Trophoblast cell (in vitro differentiated cells and primary cell): ENCODE measurements at regions not wholly inside any gene's neighbourhood (a gene's known extent, or its start where the extent isn't known, plus 50 kb on each side); places are given as distances from the start of the nearest gene placed in this dataset.

Experiments used
- DNase-seq, 2 donors: peaks; one replicate each; pipeline ENCODE4 v3.0.0-alpha.2; 2016
- H2AFZ ChIP-seq: 2 replicates; pipeline ENCODE4 v1.6.1; 2013; ENCODE audit warnings: low read length, moderate library complexity, mild to moderate bottlenecking; ENCODE audit not compliant: insufficient read depth, poor library complexity
- H2AK5ac ChIP-seq: 2 replicates; pipeline ENCODE4 v1.6.1; 2013; ENCODE audit warnings: mild to moderate bottlenecking, low read length
- H2BK120ac ChIP-seq: 2 replicates; pipeline ENCODE4 v1.6.1; 2013; ENCODE audit warnings: low read length, mild to moderate bottlenecking, moderate library complexity; ENCODE audit not compliant: insufficient read depth, poor library complexity
- H2BK12ac ChIP-seq: 2 replicates; pipeline ENCODE4 v1.6.1; 2013; ENCODE audit warnings: mild to moderate bottlenecking, low read length, moderate library complexity
- H2BK5ac ChIP-seq: 2 replicates; pipeline ENCODE4 v1.6.1; 2013; ENCODE audit warnings: low read length, low read depth, moderate library complexity, mild to moderate bottlenecking; ENCODE audit not compliant: poor library complexity
- H3K14ac ChIP-seq: 2 replicates; pipeline ENCODE4 v1.6.1; 2013; ENCODE audit warnings: mild to moderate bottlenecking, low read length
- H3K18ac ChIP-seq: 2 replicates; pipeline ENCODE4 v1.6.1; 2013; ENCODE audit warnings: mild to moderate bottlenecking, low read length
- H3K23ac ChIP-seq: 2 replicates; pipeline ENCODE4 v1.6.1; 2013; ENCODE audit warnings: low read length
- H3K27ac ChIP-seq: 2 replicates; pipeline ENCODE4 v1.5.1; 2013; ENCODE audit warnings: low read depth, mild to moderate bottlenecking, inconsistent platforms, low read length, moderate library complexity
- H3K27me3 ChIP-seq: 2 replicates; pipeline ENCODE4 v1.6.1; 2013; ENCODE audit warnings: inconsistent platforms, mild to moderate bottlenecking, low read length, moderate library complexity; ENCODE audit not compliant: insufficient read depth
- H3K36me3 ChIP-seq, 2 experiments: 1 replicate in 1 of 2; 2 replicates in 1 of 2; pipeline ENCODE4 v1.6.1; 2013; ENCODE audit warnings: low read length in 2 of 2, mild to moderate bottlenecking in 2 of 2, moderate library complexity in 1 of 2; ENCODE audit not compliant: insufficient read depth in 2 of 2, control insufficient read depth in 1 of 2
- H3K4ac ChIP-seq: 2 replicates; pipeline ENCODE4 v1.6.1; 2013; ENCODE audit warnings: low read depth, mild to moderate bottlenecking, low read length, moderate library complexity
- H3K4me1 ChIP-seq, 2 experiments: 1 replicate in 1 of 2; 2 replicates in 1 of 2; pipeline ENCODE4 v1.6.1; 2013; ENCODE audit warnings: low read length in 2 of 2, mild to moderate bottlenecking in 2 of 2, moderate library complexity in 1 of 2; ENCODE audit not compliant: insufficient read depth in 2 of 2, control insufficient read depth in 1 of 2
- H3K4me2 ChIP-seq: 2 replicates; pipeline ENCODE4 v1.6.1; 2013; ENCODE audit warnings: inconsistent platforms, mild to moderate bottlenecking, low read length, moderate library complexity
- H3K4me3 ChIP-seq: 2 replicates; pipeline ENCODE4 v1.5.1; 2013; ENCODE audit warnings: mild to moderate bottlenecking, low read depth, low read length, inconsistent platforms
- H3K79me1 ChIP-seq: one replicate; pipeline ENCODE4 v1.6.1; 2013; ENCODE audit warnings: low read length
- H3K79me2 ChIP-seq: 2 replicates; pipeline ENCODE4 v1.6.1; 2013; ENCODE audit warnings: low read length, mild to moderate bottlenecking; ENCODE audit not compliant: control insufficient read depth, insufficient read depth, poor library complexity
- H3K9ac ChIP-seq: 2 replicates; pipeline ENCODE4 v1.6.1; 2013; ENCODE audit warnings: mild to moderate bottlenecking, low read length
- H3K9me3 ChIP-seq: 2 replicates; pipeline ENCODE4 v1.6.1; 2013; ENCODE audit warnings: low read depth, mild to moderate bottlenecking, control low read depth, inconsistent platforms, low read length; ENCODE audit not compliant: insufficient read depth
- H4K12ac ChIP-seq: 2 replicates; pipeline ENCODE4 v1.6.1; 2013; ENCODE audit warnings: low read depth, mild to moderate bottlenecking, low read length, moderate library complexity
- H4K8ac ChIP-seq: 2 replicates; pipeline ENCODE4 v1.6.1; 2013; ENCODE audit warnings: low read depth, mild to moderate bottlenecking, low read length, moderate library complexity
- H4K91ac ChIP-seq: one replicate; pipeline ENCODE4 v1.6.1; 2013; ENCODE audit warnings: low read depth, mild to moderate bottlenecking, low read length, moderate library complexity
- WGBS: extraction: QIAGEN DNeasy Blood & Tissue Kit; methylation state at CpG from one replicate; pipeline ENCODE4 v1.1.7; 2013; ENCODE audit warnings: missing lambda C conversion rate; ENCODE audit not compliant: insufficient read length, insufficient coverage; ENCODE audit errors: extremely low coverage; 5-methylcytosine and 5-hydroxymethylcytosine counted together

- H2BK12ac ChIP-seq, result no peak overlapping the region
- no peak overlapping the region for H3K4me2 ChIP-seq
- H3K27ac ChIP-seq, result no peak overlapping the region
Measured at GRCh38 chr7:119228482-119228881, 1004.0 kb downstream of the ANKRD7 start.

GRCh38 chr7:119232091-119232490 lies 1007.6 kb downstream of the ANKRD7 start:
- H4K91ac ChIP-seq, result no peak overlapping the region
- H2BK12ac ChIP-seq, result no peak overlapping the region
- no peak overlapping the region for H3K18ac ChIP-seq
- no peak overlapping the region for H3K9ac ChIP-seq
- H4K12ac ChIP-seq, result no peak overlapping the region
- no peak overlapping the region for H3K4me2 ChIP-seq
- WGBS, result no CpG with 5 or more reads among the region's 2 CpGs
- H2AFZ ChIP-seq, result no peak overlapping the region
- H4K8ac ChIP-seq, result no peak overlapping the region
- no peak overlapping the region for H3K4ac ChIP-seq
- H2AK5ac ChIP-seq, result no peak overlapping the region
- H3K9me3 ChIP-seq, result no peaks in the 10 kb centered on the region
- no peaks in the 10 kb centered on the region for H3K4me1 ChIP-seq
- no peaks in the 10 kb centered on the region for H3K36me3 ChIP-seq
- no peak overlapping the region for H3K23ac ChIP-seq
- no peak overlapping the region for H2BK120ac ChIP-seq
- H3K4me3 ChIP-seq, result no peak overlapping the region
- no peaks in the 10 kb centered on the region for H3K79me1 ChIP-seq
- no peak for DNase-seq
- H3K27ac ChIP-seq, result no peak overlapping the region
- no peak overlapping the region for H3K14ac ChIP-seq
- no peaks in the 10 kb centered on the region for H3K79me2 ChIP-seq
- no peaks in the 10 kb centered on the region for H3K27me3 ChIP-seq
- H2BK5ac ChIP-seq, result no peak overlapping the region

More at GRCh38 chr7:119228482-119228881, 1004.0 kb downstream of the ANKRD7 start:
- no peak overlapping the region for H4K12ac ChIP-seq
- no peak overlapping the region for H2AFZ ChIP-seq
- no peak overlapping the region for H3K4me3 ChIP-seq
- H3K79me2 ChIP-seq, result no peaks in the 10 kb centered on the region
- no peak overlapping the region for H2AK5ac ChIP-seq
- no peak overlapping the region for H4K91ac ChIP-seq
- no peaks in the 10 kb centered on the region for H3K4me1 ChIP-seq
- H3K14ac ChIP-seq, result no peak overlapping the region
- H2BK5ac ChIP-seq, result no peak overlapping the region
- H3K4ac ChIP-seq, result no peak overlapping the region
- no peak overlapping the region for H2BK120ac ChIP-seq
- H3K9me3 ChIP-seq, result no peaks in the 10 kb centered on the region
- no peaks in the 10 kb centered on the region for H3K36me3 ChIP-seq
- H4K8ac ChIP-seq, result no peak overlapping the region
- DNase-seq, result no peak
- H3K23ac ChIP-seq, result no peak overlapping the region
- H3K27me3 ChIP-seq, result no peaks in the 10 kb centered on the region
- no peak overlapping the region for H3K9ac ChIP-seq
- H3K18ac ChIP-seq, result no peak overlapping the region
- no peaks in the 10 kb centered on the region for H3K79me1 ChIP-seq
- no CpG with 5 or more reads among the region's 1 CpG for WGBS

GRCh38 chr7:119233015-119233414 lies 1008.5 kb downstream of the ANKRD7 start:
- H3K27ac ChIP-seq, result no peak overlapping the region
- no peak overlapping the region for H2BK12ac ChIP-seq
- no peak for DNase-seq
- no peak overlapping the region for H2AFZ ChIP-seq
- H3K79me1 ChIP-seq, result no peaks in the 10 kb centered on the region
- H3K4ac ChIP-seq, result no peak overlapping the region
- H3K27me3 ChIP-seq, result no peaks in the 10 kb centered on the region
- no peaks in the 10 kb centered on the region for H3K79me2 ChIP-seq
- H4K12ac ChIP-seq, result no peak overlapping the region
- H3K23ac ChIP-seq, result no peak overlapping the region
- H4K91ac ChIP-seq, result no peak overlapping the region
- H2BK5ac ChIP-seq, result no peak overlapping the region
- H3K18ac ChIP-seq, result no peak overlapping the region
- H3K9me3 ChIP-seq, result no peaks in the 10 kb centered on the region
- no peak overlapping the region for H2AK5ac ChIP-seq
- no peak overlapping the region for H3K4me3 ChIP-seq
- H3K14ac ChIP-seq, result no peak overlapping the region
- H2BK120ac ChIP-seq, result no peak overlapping the region
- no peak overlapping the region for H4K8ac ChIP-seq
- no peaks in the 10 kb centered on the region for H3K36me3 ChIP-seq
- H3K4me2 ChIP-seq, result no peak overlapping the region
- no peaks in the 10 kb centered on the region for H3K4me1 ChIP-seq
- WGBS, result no CpG with 5 or more reads among the region's 1 CpG
- H3K9ac ChIP-seq, result no peak overlapping the region

GRCh38 chr7:119252962-119253361 lies 1020.0 kb upstream of the KCND2 start:
- Histone ChIP-seq H3K14ac (no peak overlapping the region), H3K9ac (no peak overlapping the region), H3K4me2 (no peak overlapping the region), H3K18ac (no peak overlapping the region), H3K79me2 (no peaks in the 10 kb centered on the region), H4K8ac (no peak overlapping the region), H2BK120ac (no peak overlapping the region), H3K4me3 (no peak overlapping the region), H3K79me1 (no peaks in the 10 kb centered on the region), H2AK5ac (no peak overlapping the region), H3K4ac (no peak overlapping the region), H3K23ac (no peak overlapping the region), H4K91ac (no peak overlapping the region), H3K27ac (no peak overlapping the region), H2AFZ (no peak overlapping the region), H3K9me3 (no peaks in the 10 kb centered on the region), H3K4me1 (no peaks in the 10 kb centered on the region), H3K36me3 (no peaks in the 10 kb centered on the region), H4K12ac (no peak overlapping the region), H2BK12ac (no peak overlapping the region), H2BK5ac (no peak overlapping the region), H3K27me3 (no peaks in the 10 kb centered on the region)
- no peak for DNase-seq

- H4K91ac ChIP-seq, result no peak overlapping the region
- H3K4me2 ChIP-seq, result no peak overlapping the region
- H2BK12ac ChIP-seq, result no peak overlapping the region
- H3K4ac ChIP-seq, result no peak overlapping the region
- no peak overlapping the region for H2BK120ac ChIP-seq
- H4K12ac ChIP-seq, result no peak overlapping the region
- peak in 1 of 2 donors; percentile 7 for DNase-seq
- H2AK5ac ChIP-seq, result no peak overlapping the region
- no peaks in the 10 kb centered on the region for H3K79me2 ChIP-seq
- no peak overlapping the region for H2BK5ac ChIP-seq
- no peak overlapping the region for H3K4me3 ChIP-seq
- no peaks in the 10 kb centered on the region for H3K79me1 ChIP-seq
- no peaks in the 10 kb centered on the region for H3K36me3 ChIP-seq
- H3K14ac ChIP-seq, result no peak overlapping the region
- no peak overlapping the region for H3K18ac ChIP-seq
- no peak overlapping the region for H4K8ac ChIP-seq
- no peaks in the 10 kb centered on the region for H3K9me3 ChIP-seq
- no peaks in the 10 kb centered on the region for H3K27me3 ChIP-seq
- no peak overlapping the region for H3K9ac ChIP-seq
- no peak overlapping the region for H3K23ac ChIP-seq
- H3K27ac ChIP-seq, result no peak overlapping the region
- no peaks in the 10 kb centered on the region for H3K4me1 ChIP-seq
- no peak overlapping the region for H2AFZ ChIP-seq
Measured at GRCh38 chr7:119254742-119255141, 1018.2 kb upstream of the KCND2 start.
